Progenitor cell of endocrine pancreas (in vitro differentiated cells): ENCODE measurements at regions not wholly inside any gene's neighbourhood (a gene's known extent, or its start where the extent isn't known, plus 50 kb on each side); places are given as distances from the start of the nearest gene placed in this dataset.

Experiments
- DNase-seq: peaks from one replicate; pipeline ENCODE4 v3.0.0; 2021; ENCODE audit warnings: low spot score; ENCODE audit not compliant: unreplicated experiment
- H3K27ac Mint-ChIP-seq: 2 replicates; pipeline ENCODE4 v1.8.0; 2021; ENCODE audit warnings: mild to moderate bottlenecking, moderate library complexity, mixed read lengths
- H3K27me3 Mint-ChIP-seq: 2 replicates; pipeline ENCODE4 v1.8.0; 2021; ENCODE audit warnings: mixed read lengths
- H3K36me3 Mint-ChIP-seq: 2 replicates; pipeline ENCODE4 v1.8.0; 2022; ENCODE audit warnings: mixed read lengths; ENCODE audit not compliant: insufficient read depth
- H3K4me1 Mint-ChIP-seq: 2 replicates; pipeline ENCODE4 v1.8.0; 2021; ENCODE audit warnings: low read depth, mixed read lengths
- H3K4me3 Mint-ChIP-seq: 2 replicates; pipeline ENCODE4 v1.8.0; 2021; ENCODE audit warnings: low read depth, mild to moderate bottlenecking, moderate library complexity, mixed read lengths
- H3K9me3 Mint-ChIP-seq: 2 replicates; pipeline ENCODE4 v1.8.0; 2021; ENCODE audit warnings: low read depth, mixed read lengths
- TF ChIP-seq, protein P1 (sequence below): fragments of 200-600 bp; sonication (generic); IDR thresholded peaks from one replicate; pipeline ENCODE4 v1.5.0; 2021; ENCODE audit warnings: antibody characterized with exemption, mild to moderate bottlenecking; ENCODE audit not compliant: unreplicated experiment

DNA sequence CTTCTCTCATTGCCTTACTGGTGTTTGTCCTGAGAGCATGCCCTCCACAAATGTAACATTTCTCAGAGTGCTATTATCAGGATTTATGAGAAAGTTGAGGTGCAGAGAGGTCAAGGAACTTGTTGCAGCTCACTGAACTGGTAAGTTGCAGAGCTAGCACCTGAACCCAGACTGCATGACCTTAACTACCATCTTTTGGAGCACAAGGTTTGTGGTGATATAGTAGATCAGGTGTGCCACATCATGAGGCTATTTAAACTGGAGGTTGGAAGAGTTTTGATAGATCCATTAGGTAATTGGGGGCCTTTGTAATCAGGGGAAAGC lies 112.0 kb upstream of the CITED2 start:
- DNase-seq: no peak
- Mint-ChIP-seq H3K36me3 (no peaks in the 10 kb centered on the region), H3K9me3 (peaks cover 5% of the 10 kb centered on the region), H3K27me3 (no peaks in the 10 kb centered on the region), H3K4me3 (no peak overlapping the region), H3K27ac (no peak overlapping the region), H3K4me1 (peaks cover 14% of the 10 kb centered on the region)
- TF ChIP-seq, protein P1, sequence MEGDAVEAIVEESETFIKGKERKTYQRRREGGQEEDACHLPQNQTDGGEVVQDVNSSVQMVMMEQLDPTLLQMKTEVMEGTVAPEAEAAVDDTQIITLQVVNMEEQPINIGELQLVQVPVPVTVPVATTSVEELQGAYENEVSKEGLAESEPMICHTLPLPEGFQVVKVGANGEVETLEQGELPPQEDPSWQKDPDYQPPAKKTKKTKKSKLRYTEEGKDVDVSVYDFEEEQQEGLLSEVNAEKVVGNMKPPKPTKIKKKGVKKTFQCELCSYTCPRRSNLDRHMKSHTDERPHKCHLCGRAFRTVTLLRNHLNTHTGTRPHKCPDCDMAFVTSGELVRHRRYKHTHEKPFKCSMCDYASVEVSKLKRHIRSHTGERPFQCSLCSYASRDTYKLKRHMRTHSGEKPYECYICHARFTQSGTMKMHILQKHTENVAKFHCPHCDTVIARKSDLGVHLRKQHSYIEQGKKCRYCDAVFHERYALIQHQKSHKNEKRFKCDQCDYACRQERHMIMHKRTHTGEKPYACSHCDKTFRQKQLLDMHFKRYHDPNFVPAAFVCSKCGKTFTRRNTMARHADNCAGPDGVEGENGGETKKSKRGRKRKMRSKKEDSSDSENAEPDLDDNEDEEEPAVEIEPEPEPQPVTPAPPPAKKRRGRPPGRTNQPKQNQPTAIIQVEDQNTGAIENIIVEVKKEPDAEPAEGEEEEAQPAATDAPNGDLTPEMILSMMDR: no peak

- peaks cover 5% of the 10 kb centered on the region for H3K9me3 Mint-ChIP-seq
- H3K27me3 Mint-ChIP-seq: no peaks in the 10 kb centered on the region
- no peak for DNase-seq
- H3K4me3 Mint-ChIP-seq: no peak overlapping the region
- no peaks in the 10 kb centered on the region for H3K36me3 Mint-ChIP-seq
- H3K27ac Mint-ChIP-seq: no peak overlapping the region
- peaks cover 14% of the 10 kb centered on the region for H3K4me1 Mint-ChIP-seq
- TF ChIP-seq, protein P1: no peak
Measured at GRCh38 chr6:139485742-139486475, 111.5 kb upstream of the CITED2 start.

DNA sequence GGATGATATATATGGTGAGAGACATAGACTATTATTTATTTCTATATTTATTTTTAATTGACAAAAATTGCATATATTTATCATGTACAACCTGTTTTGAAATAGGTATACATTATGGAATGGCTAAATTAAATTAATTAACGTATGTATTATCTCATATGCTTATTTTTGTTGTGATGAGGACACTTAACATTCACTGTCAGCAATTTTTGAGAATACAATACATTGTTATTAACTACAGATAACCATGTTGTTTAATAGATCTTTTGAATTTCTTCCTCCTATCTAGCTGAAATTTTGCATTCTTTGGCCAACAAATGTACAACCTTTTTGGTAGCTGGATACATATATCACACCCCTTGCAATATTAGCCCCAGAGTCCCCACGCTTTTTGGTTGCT lies 110.7 kb upstream of the CITED2 start:
- TF ChIP-seq, protein P1: no peak
- Mint-ChIP-seq H3K9me3 (peaks cover under 1% of the 10 kb centered on the region), H3K27ac (no peak overlapping the region), H3K4me1 (peaks cover 17% of the 10 kb centered on the region), H3K4me3 (no peak overlapping the region), H3K27me3 (no peaks in the 10 kb centered on the region), H3K36me3 (no peaks in the 10 kb centered on the region)
- no peak for DNase-seq

DNA sequence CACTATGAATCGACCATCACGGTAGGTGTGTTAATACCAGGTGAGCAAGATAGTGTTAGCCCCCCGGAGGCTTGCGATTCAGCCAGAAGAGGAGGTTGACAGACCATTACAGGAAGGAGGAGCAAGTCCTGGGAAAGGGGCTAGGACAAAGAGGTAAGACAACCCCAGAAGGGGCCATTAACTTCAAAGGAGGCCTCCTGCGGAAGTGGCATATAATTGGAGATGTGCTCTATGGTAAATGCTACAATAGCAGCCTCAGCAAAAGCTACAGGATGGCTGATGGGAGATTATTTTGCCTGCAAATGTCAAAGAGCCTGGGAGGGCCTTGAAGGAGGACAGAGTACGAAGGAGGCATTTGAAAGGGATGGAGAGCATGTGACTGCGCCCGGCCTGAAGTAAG lies 108.6 kb upstream of the CITED2 start:
- Mint-ChIP-seq H3K4me1 (peaks cover 23% of the 10 kb centered on the region), H3K36me3 (no peaks in the 10 kb centered on the region), H3K27ac (no peak overlapping the region), H3K4me3 (no peak overlapping the region), H3K27me3 (no peaks in the 10 kb centered on the region), H3K9me3 (no peaks in the 10 kb centered on the region)
- TF ChIP-seq, protein P1: no peak
- no peak for DNase-seq

DNA sequence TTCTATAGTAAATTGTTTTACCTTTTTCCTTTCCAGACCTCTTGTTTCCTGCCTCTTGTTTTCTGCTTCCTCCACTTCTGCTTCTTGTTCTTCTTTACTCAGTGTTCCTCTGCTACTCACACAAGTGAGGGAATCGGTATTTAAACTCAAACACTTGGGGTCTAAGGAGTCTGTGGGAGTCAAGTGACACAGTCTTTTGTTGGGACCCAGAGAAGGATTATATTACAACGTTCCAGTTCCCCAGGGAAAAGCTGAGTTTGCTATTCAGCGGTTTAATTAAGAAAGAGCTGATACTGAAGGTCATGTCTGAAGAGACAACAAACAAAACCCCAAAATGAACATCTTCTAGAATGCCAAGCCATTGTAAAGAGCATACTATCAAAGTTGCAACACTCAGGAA lies 107.8 kb upstream of the CITED2 start:
- no peaks in the 10 kb centered on the region for H3K9me3 Mint-ChIP-seq
- no peak for DNase-seq
- H3K27me3 Mint-ChIP-seq: no peaks in the 10 kb centered on the region
- no peaks in the 10 kb centered on the region for H3K36me3 Mint-ChIP-seq
- H3K4me3 Mint-ChIP-seq: no peak overlapping the region
- peak overlapping the region; percentile 37 for H3K27ac Mint-ChIP-seq
- H3K4me1 Mint-ChIP-seq: peaks cover 25% of the 10 kb centered on the region
- TF ChIP-seq, protein P1: no peak
